ENCODE measurements at regions not wholly inside any gene's neighbourhood (a gene's known extent, or its start where the extent isn't known, plus 50 kb on each side); places are given as distances from the start of the nearest gene placed in this dataset.

DNA sequence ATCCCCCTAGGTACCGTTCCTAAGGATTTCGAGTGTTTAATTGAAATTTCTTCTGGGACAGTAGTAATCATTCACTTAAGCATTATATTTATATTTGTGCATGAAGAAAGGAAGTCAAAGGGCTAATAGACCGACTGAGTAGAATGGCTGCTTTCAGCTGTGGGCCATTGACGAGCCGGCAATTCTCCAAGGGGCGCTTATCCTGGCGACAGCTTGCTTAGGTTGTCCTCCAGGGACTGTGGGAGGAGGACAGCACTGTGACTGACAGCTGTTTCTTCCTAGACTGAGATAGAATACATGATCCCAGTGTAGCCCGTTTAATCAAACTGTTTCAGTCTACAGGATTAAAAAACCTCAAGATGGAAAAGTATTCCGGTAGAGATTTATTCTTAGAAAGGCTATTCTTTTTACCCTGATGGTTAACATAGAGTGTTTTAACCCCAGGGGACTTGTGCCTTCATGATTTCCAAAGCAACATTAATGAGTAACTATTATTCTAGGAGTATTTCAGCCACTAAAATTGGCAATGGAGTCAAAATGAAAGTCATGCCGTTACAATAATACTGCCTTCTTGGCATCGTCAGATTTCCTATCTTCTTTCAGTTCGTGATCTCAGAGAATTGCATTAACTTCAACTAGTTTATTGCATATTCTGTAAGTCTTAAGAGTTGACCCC is 943.1 kb upstream of the WWC1 start:
- Histone ChIP-seq H3K27me3 (ENCODE audit: control insufficient read depth, insufficient read depth, low read length) (no peaks in the 10 kb centered on the region), H3K4me3 (ENCODE audit: low read length) (no peak overlapping the region), H3K4me1 (ENCODE audit: control insufficient read depth, insufficient read depth, low read length) (no peaks in the 10 kb centered on the region), H3K9ac (ENCODE audit: low read depth, low read length) (no peak overlapping the region), H3K9me3 (replicated peaks; ENCODE audit: low read length) (no peaks in the 10 kb centered on the region), H3K4me2 (ENCODE audit: low read length) (no peak overlapping the region), H3K36me3 (ENCODE audit: insufficient read depth, low read length) (no peaks in the 10 kb centered on the region)

DNA sequence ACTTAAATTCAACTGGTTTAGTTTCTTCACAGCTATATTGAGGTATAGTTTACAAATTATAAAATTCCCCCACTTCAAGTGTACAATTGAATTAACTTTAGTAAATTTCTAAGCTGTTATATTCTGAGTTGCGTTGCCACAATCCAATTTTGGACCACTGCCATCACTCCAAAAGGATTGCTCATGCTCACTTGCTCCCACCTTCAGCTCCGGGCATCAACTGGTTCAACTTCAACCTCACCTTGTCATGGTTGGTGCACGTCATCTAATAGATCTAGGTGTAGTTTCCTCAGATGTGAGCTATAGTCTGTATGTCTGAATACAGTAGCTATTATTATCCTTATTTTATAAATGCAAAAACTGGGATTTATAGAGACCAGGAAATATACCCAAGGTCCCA is 942.5 kb upstream of the WWC1 start:
- Histone ChIP-seq H3K4me1 (ENCODE audit: control insufficient read depth, insufficient read depth, low read length) (no peaks in the 10 kb centered on the region), H3K4me2 (ENCODE audit: low read length) (no peak overlapping the region), H3K36me3 (ENCODE audit: insufficient read depth, low read length) (no peaks in the 10 kb centered on the region), H3K9ac (ENCODE audit: low read depth, low read length) (no peak overlapping the region), H3K27me3 (ENCODE audit: control insufficient read depth, insufficient read depth, low read length) (no peaks in the 10 kb centered on the region), H3K4me3 (ENCODE audit: low read length) (no peak overlapping the region), H3K9me3 (replicated peaks; ENCODE audit: low read length) (no peaks in the 10 kb centered on the region)

DNA sequence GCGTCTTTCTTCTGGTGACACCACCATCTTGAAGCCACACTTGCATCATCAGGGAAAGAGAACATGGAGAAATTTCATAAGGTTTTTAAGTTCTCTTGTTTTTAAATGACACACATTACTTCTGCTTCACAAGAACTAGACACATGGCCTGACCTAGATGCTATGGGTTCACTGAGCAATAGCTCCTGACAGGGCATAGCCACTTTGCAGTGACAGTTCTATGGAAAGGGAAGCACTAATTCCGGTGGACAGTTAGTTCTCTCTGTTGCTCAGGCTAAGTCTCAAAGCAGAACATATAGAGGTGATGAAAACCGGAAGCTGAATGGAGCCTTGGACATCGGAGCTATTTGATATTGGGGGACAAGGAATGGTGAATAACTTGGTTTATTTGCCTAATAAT is 940.1 kb upstream of the WWC1 start:
- no peaks in the 10 kb centered on the region for H3K9me3 ChIP-seq (replicated peaks; ENCODE audit: low read length)
- no peaks in the 10 kb centered on the region for H3K36me3 ChIP-seq (ENCODE audit: insufficient read depth, low read length)
- no peak overlapping the region for H3K9ac ChIP-seq (ENCODE audit: low read depth, low read length)
- H3K4me3 ChIP-seq (ENCODE audit: low read length) = no peak overlapping the region
- H3K4me1 ChIP-seq (ENCODE audit: control insufficient read depth, insufficient read depth, low read length) = no peaks in the 10 kb centered on the region
- H3K27me3 ChIP-seq (ENCODE audit: control insufficient read depth, insufficient read depth, low read length) = no peaks in the 10 kb centered on the region
- no peak overlapping the region for H3K4me2 ChIP-seq (ENCODE audit: low read length)

DNA sequence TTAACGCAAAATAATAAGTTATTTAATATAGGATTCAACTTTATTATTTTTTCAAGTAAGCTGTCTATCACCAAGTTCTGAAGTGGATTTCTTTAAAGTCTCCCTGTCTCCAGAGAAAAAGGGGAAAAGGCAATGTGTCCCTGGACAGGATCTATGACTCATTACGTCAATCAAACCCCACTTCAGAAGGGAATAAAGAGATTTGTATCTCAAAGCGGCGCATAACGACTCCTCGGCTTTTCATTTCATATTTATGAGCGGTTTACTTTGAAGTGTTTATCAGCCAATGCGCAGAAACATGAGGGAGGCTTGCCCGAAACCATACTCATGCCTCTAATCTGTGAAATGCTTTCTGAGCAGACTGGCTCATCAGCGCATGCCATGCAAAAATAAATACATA is 938.6 kb upstream of the WWC1 start:
- H3K4me1 ChIP-seq (ENCODE audit: control insufficient read depth, insufficient read depth, low read length) = no peaks in the 10 kb centered on the region
- H3K4me3 ChIP-seq (ENCODE audit: low read length) = no peak overlapping the region
- no peaks in the 10 kb centered on the region for H3K27me3 ChIP-seq (ENCODE audit: control insufficient read depth, insufficient read depth, low read length)
- H3K36me3 ChIP-seq (ENCODE audit: insufficient read depth, low read length) = no peaks in the 10 kb centered on the region
- H3K9me3 ChIP-seq (replicated peaks; ENCODE audit: low read length) = no peaks in the 10 kb centered on the region
- H3K4me2 ChIP-seq (ENCODE audit: low read length) = no peak overlapping the region
- H3K9ac ChIP-seq (ENCODE audit: low read depth, low read length) = no peak overlapping the region

DNA sequence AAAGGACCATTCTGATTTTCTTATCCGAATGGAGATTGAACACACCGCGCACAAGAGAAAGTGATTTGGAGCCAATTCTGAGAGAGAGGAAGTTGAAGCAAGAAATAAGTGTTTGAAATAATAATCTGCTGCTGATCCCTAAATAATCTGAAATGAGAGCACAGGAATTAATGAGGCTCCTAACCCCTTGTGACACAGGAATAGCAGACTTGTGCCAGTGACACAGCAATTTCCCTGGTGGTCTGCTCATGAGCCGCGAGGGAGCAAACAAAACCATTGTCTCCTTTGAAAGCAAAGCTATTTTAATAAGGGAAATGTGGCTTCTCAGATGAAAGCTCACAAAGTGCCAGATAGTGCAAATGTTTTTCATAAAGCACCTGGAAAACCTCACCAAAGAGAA is 936.1 kb upstream of the WWC1 start:
- Histone ChIP-seq H3K4me1 (ENCODE audit: control insufficient read depth, insufficient read depth, low read length) (no peaks in the 10 kb centered on the region), H3K4me3 (ENCODE audit: low read length) (no peak overlapping the region), H3K9ac (ENCODE audit: low read depth, low read length) (no peak overlapping the region), H3K4me2 (ENCODE audit: low read length) (no peak overlapping the region), H3K27me3 (ENCODE audit: control insufficient read depth, insufficient read depth, low read length) (no peaks in the 10 kb centered on the region), H3K9me3 (replicated peaks; ENCODE audit: low read length) (no peaks in the 10 kb centered on the region), H3K36me3 (ENCODE audit: insufficient read depth, low read length) (no peaks in the 10 kb centered on the region)

DNA sequence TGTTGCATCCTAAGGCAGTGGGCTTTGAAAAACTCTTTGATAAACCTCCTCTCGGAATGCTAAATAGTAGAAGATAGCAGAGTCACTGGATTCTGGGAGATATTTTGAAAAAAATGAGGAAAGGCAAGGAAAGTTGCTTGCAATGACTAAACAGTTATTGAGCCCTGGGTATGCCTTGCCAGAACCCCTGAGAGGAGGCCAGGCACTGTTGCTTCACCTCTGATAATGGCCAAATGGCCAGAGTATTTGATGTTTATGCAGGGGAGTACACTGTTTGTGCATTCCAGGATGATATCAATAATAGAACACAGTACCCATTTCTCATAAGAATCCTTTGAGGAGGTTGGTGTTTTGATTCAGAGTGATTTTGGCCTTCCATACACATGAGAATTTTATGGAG is 935.1 kb upstream of the WWC1 start:
- no peak overlapping the region for H3K4me3 ChIP-seq (ENCODE audit: low read length)
- H3K27me3 ChIP-seq (ENCODE audit: control insufficient read depth, insufficient read depth, low read length) = no peaks in the 10 kb centered on the region
- no peak overlapping the region for H3K4me2 ChIP-seq (ENCODE audit: low read length)
- no peaks in the 10 kb centered on the region for H3K9me3 ChIP-seq (replicated peaks; ENCODE audit: low read length)
- H3K9ac ChIP-seq (ENCODE audit: low read depth, low read length) = no peak overlapping the region
- no peaks in the 10 kb centered on the region for H3K4me1 ChIP-seq (ENCODE audit: control insufficient read depth, insufficient read depth, low read length)
- H3K36me3 ChIP-seq (ENCODE audit: insufficient read depth, low read length) = no peaks in the 10 kb centered on the region

DNA sequence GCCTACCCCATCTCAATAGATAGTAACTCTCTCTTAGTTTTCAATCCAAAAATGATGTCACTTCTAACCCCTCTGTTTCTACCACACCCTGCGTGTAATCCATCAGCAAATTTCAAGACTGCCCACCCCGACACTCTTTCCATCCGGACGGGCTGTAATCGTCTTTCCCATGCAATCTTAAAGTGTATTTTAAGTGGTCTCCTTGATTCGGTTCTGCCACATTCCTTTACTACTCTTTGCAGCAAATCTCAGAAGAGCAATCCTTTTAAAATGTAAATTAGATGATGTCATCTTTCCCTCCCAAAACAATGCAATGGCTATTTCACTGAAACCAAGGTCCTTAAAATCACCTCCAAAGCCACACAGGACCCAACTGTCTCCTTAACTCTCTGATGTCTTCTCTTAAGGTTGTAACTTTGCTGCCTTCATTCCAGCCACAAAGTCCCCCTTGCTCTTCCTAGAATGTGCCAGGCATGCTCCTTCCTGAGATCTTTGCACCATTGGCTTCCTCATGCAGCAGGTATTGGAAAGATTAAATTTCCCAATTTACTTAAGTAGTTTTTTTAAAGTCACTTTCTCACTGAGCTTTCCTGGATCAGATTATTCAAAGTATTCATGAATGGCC is 932.5 kb upstream of the WWC1 start:
- no peaks in the 10 kb centered on the region for H3K36me3 ChIP-seq (ENCODE audit: insufficient read depth, low read length)
- no peaks in the 10 kb centered on the region for H3K9me3 ChIP-seq (replicated peaks; ENCODE audit: low read length)
- no peaks in the 10 kb centered on the region for H3K27me3 ChIP-seq (ENCODE audit: control insufficient read depth, insufficient read depth, low read length)
- H3K4me1 ChIP-seq (ENCODE audit: control insufficient read depth, insufficient read depth, low read length) = no peaks in the 10 kb centered on the region
- no peak overlapping the region for H3K4me3 ChIP-seq (ENCODE audit: low read length)
- no peak overlapping the region for H3K9ac ChIP-seq (ENCODE audit: low read depth, low read length)
- H3K4me2 ChIP-seq (ENCODE audit: low read length) = no peak overlapping the region

DNA sequence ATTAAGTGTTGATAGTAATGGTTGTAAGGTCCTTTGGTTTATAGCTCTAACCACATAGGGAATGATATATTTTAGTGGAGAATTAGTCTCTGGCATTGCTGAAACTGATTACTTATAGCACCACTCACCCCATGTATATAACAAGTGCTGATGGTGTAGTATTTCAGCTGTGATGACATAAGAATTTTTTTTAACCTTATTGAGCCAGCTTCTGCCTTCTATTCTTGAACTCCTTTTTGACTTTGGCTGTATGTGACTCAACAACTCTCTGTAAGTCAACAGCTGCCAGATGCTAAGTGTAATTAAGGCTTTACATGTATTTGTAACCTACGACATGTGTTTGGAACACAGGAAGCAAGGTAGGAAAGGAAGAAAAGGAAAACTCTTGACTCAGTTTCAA is 929.6 kb upstream of the WWC1 start:
- Histone ChIP-seq H3K9ac (ENCODE audit: low read depth, low read length) (no peak overlapping the region), H3K4me3 (ENCODE audit: low read length) (no peak overlapping the region), H3K4me2 (ENCODE audit: low read length) (no peak overlapping the region), H3K9me3 (replicated peaks; ENCODE audit: low read length) (no peaks in the 10 kb centered on the region), H3K27me3 (ENCODE audit: control insufficient read depth, insufficient read depth, low read length) (no peaks in the 10 kb centered on the region), H3K4me1 (ENCODE audit: control insufficient read depth, insufficient read depth, low read length) (no peaks in the 10 kb centered on the region), H3K36me3 (ENCODE audit: insufficient read depth, low read length) (no peaks in the 10 kb centered on the region)

DNA sequence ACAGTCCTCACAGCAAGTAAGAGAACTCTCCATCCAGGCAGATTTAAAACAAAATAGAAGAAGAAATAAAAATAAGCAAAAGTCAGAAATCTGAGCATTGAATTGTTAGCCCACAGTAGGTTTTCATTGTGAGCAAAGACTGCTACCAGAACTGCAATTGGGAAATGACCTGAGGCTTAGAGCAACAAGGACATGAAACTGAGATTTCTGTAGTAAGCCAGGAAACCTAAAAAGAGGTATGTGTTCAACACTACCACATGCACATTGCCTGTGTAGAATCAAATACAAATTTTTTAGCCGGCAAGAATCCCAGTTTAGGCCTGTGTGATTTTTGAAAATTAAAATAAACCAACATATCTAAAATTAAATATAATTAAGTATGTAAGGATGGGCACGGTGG is 928.4 kb upstream of the WWC1 start:
- H3K4me1 ChIP-seq (ENCODE audit: control insufficient read depth, insufficient read depth, low read length) = no peaks in the 10 kb centered on the region
- H3K4me3 ChIP-seq (ENCODE audit: low read length) = no peak overlapping the region
- H3K36me3 ChIP-seq (ENCODE audit: insufficient read depth, low read length) = no peaks in the 10 kb centered on the region
- no peaks in the 10 kb centered on the region for H3K9me3 ChIP-seq (replicated peaks; ENCODE audit: low read length)
- H3K4me2 ChIP-seq (ENCODE audit: low read length) = no peak overlapping the region
- H3K9ac ChIP-seq (ENCODE audit: low read depth, low read length) = no peak overlapping the region
- H3K27me3 ChIP-seq (ENCODE audit: control insufficient read depth, insufficient read depth, low read length) = no peaks in the 10 kb centered on the region

DNA sequence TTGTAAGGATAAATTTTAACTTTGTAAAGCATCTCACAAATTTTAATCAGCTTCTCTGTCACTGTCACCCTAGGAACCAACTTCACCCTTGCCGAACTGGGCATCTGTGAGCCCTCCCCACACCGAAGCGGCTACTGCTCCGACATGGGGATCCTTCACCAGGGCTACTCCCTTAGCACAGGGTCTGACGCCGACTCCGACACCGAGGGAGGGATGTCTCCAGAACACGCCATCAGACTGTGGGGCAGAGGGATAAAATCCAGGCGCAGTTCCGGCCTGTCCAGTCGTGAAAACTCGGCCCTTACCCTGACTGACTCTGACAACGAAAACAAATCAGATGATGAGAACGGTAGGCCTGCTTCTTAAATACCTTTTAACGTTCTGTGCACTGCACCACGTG is 916.3 kb upstream of the WWC1 start:
- no peak overlapping the region for H3K9ac ChIP-seq (ENCODE audit: low read depth, low read length)
- H3K4me1 ChIP-seq (ENCODE audit: control insufficient read depth, insufficient read depth, low read length) = no peaks in the 10 kb centered on the region
- no peaks in the 10 kb centered on the region for H3K27me3 ChIP-seq (ENCODE audit: control insufficient read depth, insufficient read depth, low read length)
- H3K36me3 ChIP-seq (ENCODE audit: insufficient read depth, low read length) = no peaks in the 10 kb centered on the region
- no peaks in the 10 kb centered on the region for H3K9me3 ChIP-seq (replicated peaks; ENCODE audit: low read length)
- no peak overlapping the region for H3K4me2 ChIP-seq (ENCODE audit: low read length)
- no peak overlapping the region for H3K4me3 ChIP-seq (ENCODE audit: low read length)

DNA sequence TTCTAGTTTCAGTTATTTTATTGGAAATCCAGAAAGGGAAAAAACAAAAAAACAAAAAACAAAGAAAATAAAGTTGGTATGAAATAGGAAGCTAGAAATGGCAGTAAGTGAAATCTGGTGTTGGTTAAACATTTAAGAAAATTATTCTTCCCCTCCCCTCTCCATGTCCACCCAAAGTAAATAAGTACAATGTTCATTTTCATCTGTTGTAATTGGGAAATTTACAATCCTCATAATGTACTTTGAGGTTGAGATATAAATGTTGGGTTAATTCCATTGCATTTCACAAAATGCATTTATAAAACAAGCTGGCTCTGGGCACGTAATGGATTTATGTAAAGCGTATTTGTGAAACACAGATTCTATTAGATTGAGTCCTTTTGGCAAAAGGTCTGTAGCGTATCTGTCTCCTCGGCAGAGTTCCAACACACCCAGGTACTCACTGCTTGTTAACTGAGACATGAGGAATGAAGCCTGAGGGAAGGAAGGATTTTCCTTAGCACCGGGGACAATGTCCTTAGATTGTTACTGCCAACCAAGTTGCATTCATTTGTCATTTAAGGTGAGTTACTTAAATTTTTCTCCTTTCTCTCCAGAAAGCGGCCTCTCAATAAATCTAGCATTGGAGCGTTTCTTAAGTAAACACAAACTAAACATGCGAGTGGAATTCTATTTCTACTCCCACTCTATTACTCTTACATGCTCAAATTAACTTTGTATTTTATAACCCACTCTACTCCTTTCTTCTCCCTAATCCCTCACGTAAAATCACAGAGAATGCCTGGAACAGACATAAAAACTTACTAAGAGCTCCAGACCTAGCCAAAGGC is 912.3 kb upstream of the WWC1 start:
- Histone ChIP-seq H3K4me3 (ENCODE audit: low read length) (no peak overlapping the region), H3K4me2 (ENCODE audit: low read length) (no peak overlapping the region), H3K4me1 (ENCODE audit: control insufficient read depth, insufficient read depth, low read length) (no peaks in the 10 kb centered on the region), H3K27me3 (ENCODE audit: control insufficient read depth, insufficient read depth, low read length) (no peaks in the 10 kb centered on the region), H3K9me3 (replicated peaks; ENCODE audit: low read length) (peaks cover 3% of the 10 kb centered on the region), H3K9ac (ENCODE audit: low read depth, low read length) (no peak overlapping the region), H3K36me3 (ENCODE audit: insufficient read depth, low read length) (no peaks in the 10 kb centered on the region)
